Daoy (cell line): ENCODE measurements at regions not wholly inside any gene's neighbourhood (a gene's known extent, or its start where the extent isn't known, plus 50 kb on each side); places are given as distances from the start of the nearest gene placed in this dataset.

Experiments used
- DNase-seq: peaks from one replicate; pipeline ENCODE4 v3.0.0-alpha.2; 2015; ENCODE audit warnings: low read depth

DNA sequence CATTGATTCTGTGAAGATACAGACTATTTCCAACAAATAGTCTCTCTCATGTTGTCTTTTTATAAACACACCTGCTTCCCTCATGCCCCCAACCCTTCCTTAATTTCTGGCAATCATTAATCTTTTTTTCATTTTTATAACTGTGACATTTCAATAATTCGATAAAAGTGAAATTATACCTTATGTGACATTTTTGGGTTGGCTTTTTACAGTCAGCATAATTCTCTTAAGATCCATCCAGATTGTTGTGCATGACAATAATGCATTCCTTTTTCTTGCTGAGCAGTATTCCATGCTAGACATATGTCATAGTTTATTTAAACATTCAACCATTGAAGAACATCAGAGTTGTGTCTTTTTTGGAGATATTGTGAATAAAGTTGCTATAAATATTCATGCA lies 541.8 kb upstream of the VRK2 start:
- no peak for DNase-seq

DNA sequence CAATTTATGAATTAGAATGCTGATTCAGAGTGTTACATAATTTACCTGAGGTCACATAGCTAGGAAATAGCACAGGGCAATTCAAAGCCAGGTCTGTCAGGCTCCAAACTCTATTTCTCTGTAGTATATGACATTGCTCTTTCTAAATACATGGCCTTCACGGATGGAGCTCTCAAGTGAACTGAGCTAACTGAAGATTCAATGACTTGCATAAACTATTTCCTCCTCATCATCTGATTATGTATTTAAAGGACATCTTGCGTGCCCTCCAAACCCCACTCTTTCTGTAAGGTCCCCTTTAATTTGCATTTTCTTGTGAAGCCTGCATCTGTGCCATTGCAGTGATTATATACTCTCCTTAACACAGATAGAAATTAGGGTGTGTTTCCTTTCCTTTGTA lies 537.4 kb upstream of the VRK2 start:
- no peak for DNase-seq

DNA sequence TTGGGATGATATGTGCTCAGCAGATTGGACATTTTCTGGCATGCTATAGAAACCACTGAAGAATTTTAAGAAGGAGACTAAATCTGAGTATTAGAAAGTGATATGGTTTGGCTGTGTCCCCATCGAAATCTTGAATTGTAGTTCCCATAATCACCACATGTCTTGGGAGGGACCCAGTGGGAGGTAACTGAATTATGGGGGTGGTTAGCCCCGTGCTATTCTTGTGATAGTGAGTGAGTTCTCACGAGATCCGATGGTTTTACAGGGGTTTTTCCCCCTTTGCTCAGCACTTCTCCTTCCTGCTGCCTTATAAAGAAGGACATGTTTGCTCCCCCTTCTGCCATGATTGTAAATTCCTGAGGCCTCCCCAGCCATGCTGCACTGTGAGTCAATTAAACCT lies 535.9 kb upstream of the VRK2 start:
- peak; percentile 1 for DNase-seq

DNA sequence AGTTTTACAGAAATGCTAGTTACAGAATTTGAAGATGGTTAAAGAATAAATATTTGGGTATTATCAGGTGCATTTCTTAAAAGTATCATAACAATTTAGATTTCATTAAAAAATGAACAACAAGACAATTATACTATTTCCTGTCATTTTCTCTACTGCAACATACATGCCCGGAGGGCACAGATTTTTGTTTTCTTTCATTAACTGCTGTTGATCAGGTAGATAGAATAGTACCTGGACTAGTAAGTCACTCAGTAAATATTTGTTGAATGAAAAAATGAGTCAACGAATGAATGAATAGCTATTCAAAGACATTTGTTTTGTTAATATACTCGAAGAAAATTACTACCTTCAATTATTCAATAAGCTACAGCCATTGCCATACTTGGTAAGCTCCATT lies 531.2 kb upstream of the VRK2 start:
- no peak for DNase-seq

GRCh38 chr2:57516698-57517340 lies 529.8 kb upstream of the VRK2 start:
- no peak for DNase-seq

DNA sequence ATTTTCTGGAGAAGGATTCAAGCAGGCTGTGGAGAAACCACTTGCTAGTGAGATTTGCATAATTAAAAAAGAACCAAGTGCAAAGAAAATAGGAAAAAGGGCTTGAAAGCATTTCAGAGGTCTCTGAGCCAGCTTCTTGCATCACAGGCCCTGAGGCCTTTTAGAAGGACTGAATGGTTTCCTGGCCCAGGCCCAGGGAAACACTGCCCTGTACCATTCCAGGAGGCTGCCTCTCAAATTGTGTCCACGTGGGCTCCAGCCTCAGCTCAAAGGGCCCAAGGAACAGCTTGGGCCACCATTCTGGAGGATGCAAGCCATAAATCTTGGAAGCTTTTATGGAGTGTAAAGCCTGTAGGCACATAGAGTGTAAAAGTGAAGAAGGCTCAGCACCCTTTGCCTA lies 523.3 kb upstream of the VRK2 start:
- DNase-seq, result no peak

- DNase-seq, result no peak
These were observed 518.9 kb upstream of the VRK2 start for GRCh38 chr2:57527685-57528084.

DNA sequence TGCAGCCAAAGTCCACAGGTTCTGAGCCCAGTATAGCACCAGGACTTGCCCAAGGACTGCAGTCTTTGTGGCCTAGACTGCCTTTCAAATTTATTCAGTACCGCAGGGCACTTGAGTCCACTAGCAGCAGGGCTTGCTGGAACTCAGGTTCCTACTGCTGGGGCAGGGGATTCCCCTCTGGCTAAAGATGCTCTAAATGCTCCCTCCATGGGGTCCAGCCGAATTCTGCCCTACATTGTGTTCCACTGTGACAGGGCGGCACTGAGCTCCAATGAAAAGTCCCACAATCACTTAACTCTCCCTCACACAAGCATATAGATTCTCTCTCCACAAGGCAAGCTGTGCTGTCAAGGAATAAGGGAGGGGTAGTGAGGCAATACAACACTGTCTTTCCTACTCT lies 518.1 kb upstream of the VRK2 start:
- DNase-seq, result no peak

- no peak for DNase-seq
These were observed 512.2 kb upstream of the VRK2 start for GRCh38 chr2:57534358-57534757.

DNA sequence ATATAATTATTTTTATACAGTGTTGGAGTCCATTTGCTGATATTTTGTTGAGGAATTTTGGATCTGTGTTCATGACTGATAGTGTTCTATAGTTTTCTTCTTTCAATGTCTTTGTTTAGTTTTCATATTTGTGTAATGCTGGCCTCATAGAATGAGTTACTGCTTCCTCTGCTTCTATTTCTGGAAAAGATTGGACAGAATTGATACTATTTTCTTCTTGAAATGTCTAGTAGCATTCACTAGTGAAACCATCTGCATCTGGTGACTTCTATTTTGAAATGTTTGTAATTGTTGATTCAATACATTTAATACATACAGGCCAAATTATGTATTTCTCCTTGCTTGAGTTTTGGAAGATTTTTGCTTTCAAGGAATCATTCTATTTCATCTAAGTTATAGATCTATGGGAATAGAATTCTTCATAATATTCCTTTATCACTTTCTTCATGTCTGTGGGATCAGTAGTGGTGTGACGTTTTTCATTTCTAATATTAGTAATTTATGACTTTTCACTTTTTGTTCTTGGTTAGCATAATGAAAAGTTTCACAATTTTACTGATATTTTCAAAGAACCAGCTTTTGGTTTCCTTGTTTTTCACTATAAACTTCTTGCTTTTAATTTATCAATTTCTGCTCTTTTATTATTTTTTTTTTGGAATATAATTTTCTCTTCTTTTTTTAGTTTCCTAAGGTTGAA lies 509.9 kb upstream of the VRK2 start:
- DNase-seq, result no peak

DNA sequence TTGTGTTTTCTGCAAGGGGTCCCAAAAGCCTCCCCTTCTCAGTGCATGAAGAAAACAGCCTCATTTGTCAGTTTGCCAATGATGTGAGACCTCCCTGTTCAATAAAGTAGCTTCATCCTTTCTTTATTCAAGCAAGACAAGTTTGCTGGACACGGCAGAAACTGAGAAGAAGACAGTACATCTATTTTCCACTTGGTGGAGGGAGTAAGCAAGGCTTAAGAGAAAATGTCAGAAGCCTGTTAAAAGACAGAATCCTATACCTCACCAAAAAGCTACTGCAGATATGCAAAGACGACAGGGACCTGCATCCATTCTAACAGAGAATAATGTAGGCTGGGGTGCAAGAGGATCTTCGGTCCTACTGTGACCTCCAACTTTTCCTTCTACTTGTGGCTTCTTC lies 506.8 kb upstream of the VRK2 start:
- DNase-seq, result no peak

DNA sequence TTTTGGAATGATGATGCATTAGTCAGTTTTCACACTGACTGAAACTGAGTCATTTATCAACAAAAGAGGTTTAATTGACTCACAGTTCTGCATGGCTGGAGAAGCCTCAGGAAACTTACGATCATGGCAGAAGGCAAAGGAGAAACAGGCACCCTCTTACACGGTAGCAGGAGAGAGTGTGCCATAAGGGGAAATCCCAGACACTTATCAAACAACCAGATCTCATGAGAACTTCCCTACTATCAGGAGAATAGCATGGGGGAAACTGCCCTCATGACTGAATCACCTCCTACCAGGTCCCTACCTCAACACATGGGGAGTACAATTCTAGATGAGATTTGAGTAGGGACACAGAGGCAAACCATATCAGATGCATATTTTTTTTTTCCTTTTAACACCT lies 504.5 kb upstream of the VRK2 start:
- DNase-seq, result peak; percentile 5

DNA sequence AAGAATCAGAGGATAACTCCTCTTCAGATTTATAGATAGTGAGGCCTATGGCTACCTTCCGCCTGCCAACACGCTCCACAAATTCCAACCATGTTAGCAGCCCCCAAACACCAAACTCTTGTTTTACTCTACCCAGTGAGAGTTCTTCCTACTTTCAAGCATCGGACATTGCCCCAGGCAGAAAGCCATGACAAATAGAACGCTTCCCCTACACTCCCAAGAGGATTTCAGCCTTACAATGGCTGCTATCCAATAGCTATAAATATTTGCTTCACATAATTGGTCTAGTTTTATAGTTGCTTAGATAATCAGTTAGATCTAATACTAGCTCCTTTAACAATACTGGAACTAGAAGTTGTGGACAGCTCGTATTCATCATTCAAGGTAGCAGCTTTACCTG lies 503.4 kb upstream of the VRK2 start:
- DNase-seq, result no peak

DNA sequence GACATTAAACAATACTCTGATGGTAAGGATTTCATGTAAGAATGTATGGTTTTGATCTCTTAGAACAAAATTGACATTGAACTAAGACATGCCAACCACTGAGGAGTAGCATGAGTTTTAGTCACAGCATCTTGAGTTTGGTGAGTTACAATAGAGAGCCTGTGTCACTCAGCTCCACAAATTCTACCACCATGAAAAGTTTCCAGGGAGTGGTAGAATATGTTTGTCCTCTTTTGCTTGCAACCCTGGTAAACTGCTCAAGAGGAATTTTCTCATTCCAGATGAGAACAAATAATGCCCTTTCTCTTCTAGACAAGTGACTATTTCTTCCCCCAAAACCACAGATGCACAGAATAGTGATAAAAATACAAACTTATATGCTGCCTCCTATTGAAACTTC lies 502.0 kb upstream of the VRK2 start:
- DNase-seq, result no peak

- DNase-seq, result no peak
These were observed 500.1 kb upstream of the VRK2 start for GRCh38 chr2:57546478-57546877.

GRCh38 chr2:57549642-57550102 lies 496.9 kb upstream of the VRK2 start:
- no peak for DNase-seq

DNA sequence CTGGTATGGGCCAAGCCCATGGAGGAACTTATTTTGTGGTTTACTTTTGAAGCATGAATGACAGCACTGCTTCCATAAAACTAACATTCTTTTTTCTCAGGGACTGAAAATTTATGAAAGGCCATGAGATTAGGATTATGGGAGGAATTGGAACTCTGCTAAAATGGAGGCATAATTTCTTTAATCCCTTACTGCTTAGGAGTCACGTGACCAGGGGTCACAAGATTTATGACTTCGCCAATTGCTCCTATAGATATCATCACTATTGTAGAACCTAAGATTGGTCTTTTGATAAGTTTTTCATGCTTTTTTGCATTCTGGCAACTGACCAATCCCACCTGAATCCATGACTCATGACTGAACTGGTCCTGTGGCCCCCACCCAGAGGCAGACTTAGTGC lies 495.7 kb upstream of the VRK2 start:
- no peak for DNase-seq

- DNase-seq, result no peak
These were observed 493.7 kb upstream of the VRK2 start for GRCh38 chr2:57552885-57553284.

GRCh38 chr2:57554348-57554747 lies 492.3 kb upstream of the VRK2 start:
- DNase-seq, result no peak

DNA sequence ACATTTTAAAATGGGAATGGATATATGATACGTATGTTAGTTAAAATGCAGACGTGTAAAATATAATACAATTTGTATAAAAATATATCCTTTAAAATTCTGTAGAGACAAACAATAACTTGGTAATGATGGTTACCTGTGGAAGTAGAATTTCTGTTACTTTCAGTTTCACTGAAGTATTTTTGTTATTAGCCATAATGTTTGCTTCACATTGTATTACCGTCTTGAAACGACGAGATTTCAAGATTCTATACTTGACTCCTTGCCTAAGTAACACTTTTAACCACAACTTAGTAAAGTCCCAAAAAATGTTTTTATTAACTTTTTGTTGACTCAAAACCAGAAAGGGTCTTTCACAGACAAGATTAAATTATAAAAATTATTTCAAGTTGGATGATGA lies 488.3 kb upstream of the VRK2 start:
- no peak for DNase-seq

DNA sequence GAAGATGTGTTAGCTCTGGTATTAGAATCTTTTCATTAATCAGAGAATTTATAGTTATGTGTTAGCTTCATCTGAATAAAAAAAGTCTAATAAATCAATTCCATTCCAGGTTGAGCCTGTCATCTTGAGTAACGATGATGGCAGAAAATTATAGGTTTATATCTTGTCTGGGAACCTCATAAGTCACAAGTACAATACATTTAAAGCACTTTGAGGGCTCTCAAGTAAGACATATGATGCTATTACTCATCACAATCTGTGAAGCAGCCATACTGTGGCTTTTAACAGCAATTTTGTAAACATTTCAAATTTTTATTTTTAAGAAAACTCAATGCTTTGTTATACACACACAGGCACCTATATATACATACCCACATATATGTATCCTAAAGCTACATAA lies 484.1 kb upstream of the VRK2 start:
- no peak for DNase-seq

DNA sequence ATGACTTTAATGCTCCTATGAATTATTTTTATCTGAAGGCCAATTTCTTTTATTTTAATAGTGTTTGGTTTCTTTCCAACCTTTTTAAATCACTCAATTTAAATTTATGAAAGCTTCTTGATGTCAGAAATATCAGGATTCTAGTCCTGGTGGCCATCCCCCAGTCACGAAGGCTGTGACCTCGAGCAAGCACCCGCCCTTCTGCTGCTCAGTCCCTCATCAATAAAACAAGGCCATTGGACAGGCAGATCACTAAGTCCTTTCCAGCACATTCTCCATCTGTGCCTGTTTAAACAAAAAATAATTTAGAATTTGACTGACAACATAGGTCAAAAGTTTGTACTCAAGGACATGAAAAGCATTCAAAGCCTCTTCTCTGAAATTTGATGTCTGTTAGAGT lies 483.6 kb upstream of the VRK2 start:
- no peak for DNase-seq

DNA sequence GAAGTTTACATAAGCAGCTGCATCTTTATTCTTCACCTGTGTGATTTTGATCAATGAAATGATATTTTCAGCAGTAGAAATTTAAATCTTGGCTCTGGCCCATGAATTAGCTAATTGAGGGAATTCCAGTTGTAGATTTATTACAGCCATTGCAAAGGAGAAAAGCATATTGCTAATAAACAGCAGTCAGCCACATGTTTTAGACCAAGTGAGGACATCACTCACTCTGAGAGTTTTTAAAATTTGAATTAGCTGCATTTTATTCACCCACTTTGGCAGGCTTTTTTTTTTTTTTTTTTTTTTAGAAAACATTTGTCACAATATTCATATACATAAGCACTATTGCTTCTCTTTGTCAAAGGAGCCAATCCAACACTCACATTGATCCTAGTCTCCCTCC lies 479.4 kb upstream of the VRK2 start:
- DNase-seq, result no peak

GRCh38 chr2:57569396-57569795 lies 477.2 kb upstream of the VRK2 start:
- DNase-seq, result no peak
